ENCODE measurements at regions not wholly inside any gene's neighbourhood (a gene's known extent, or its start where the extent isn't known, plus 50 kb on each side); places are given as distances from the start of the nearest gene placed in this dataset.
"Not testable (repeated sequence)": the region's sequence is repeated elsewhere in the genome, so short reads cannot be mapped to it uniquely, and the experiment has no call there.

DNA sequence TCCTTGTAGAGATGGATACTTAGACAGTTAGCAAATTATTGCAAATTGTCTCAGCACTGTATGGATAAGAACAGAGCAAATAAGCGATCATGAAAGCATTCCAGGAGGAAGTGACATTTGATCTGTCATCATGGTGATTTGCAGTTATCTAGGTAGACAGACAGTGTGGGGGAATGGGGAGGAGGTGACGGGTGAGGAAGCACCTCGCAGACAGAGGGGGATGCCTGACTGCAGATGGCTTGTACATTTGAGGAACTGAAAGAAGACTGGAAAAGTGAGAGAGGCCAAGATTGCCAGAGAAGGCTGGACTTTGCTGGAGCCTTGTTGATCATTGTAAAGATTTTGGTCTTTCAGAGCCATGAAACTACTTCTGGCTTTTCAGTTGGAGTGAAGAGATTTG lies 318.2 kb upstream of the CELF2 start:
- H3K27me3 Mint-ChIP-seq: peaks cover 12% of the 10 kb centered on the region
- no peaks in the 10 kb centered on the region for H3K4me1 Mint-ChIP-seq
- no peak overlapping the region for H3K27ac Mint-ChIP-seq
- no peaks in the 10 kb centered on the region for H3K9me3 Mint-ChIP-seq
- no peaks in the 10 kb centered on the region for H3K36me3 Mint-ChIP-seq (ENCODE audit: low read depth)
- H3K4me3 Mint-ChIP-seq: no peak overlapping the region
- ATAC-seq (replicated peaks): no peak

DNA sequence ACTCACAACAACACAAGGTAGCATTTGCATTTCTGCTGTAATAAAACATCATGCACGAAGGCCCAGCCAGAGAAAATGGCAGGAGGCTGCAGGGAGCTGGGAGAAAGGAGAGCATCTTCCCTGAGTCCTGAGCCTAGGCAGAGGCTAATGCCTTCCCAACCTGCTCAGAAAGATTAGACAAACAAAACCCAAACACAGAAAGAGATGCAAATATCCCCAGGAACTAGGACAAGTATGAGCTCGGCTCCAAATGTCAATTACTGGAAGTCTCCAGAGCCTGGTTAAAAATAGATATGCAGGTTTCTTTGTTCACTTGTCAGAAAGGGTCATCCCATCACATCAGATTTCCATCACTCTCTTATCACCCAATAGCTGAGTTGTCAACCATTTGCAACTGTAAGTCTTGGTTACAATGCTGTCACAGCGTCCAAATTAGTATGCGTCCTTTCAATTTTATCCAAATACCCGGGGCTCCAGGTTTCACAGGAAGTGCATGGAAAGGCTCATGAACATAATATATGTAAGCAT lies 316.5 kb upstream of the CELF2 start:
- peaks cover 12% of the 10 kb centered on the region for H3K27me3 Mint-ChIP-seq
- H3K4me1 Mint-ChIP-seq: no peaks in the 10 kb centered on the region
- H3K4me3 Mint-ChIP-seq: no peak overlapping the region
- H3K9me3 Mint-ChIP-seq: no peaks in the 10 kb centered on the region
- H3K27ac Mint-ChIP-seq: no peak overlapping the region
- H3K36me3 Mint-ChIP-seq (ENCODE audit: low read depth): no peaks in the 10 kb centered on the region
- ATAC-seq (replicated peaks): no peak

DNA sequence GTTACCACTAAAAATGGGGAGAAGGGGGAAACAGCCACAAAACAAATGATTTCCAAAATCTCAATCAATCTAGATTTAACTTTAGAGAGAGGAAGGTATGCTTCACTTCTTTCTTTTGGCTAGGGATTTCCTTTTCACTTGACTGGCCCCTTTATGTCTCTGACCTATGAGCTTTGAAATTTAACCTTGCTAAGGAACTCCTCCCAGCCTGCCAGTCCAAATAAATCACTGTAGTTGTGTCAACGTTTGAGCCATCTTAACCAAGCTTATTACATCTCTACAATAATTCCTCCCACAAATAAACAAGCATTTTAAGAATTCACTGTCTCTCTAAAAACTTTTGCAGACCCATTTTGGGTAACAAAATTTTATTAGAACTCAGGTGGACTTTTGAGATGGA lies 315.5 kb upstream of the CELF2 start:
- Mint-ChIP-seq H3K4me1 (no peaks in the 10 kb centered on the region), H3K27me3 (peaks cover 7% of the 10 kb centered on the region), H3K4me3 (no peak overlapping the region), H3K27ac (no peak overlapping the region), H3K36me3 (ENCODE audit: low read depth) (no peaks in the 10 kb centered on the region), H3K9me3 (no peaks in the 10 kb centered on the region)
- no peak for ATAC-seq (replicated peaks)

DNA sequence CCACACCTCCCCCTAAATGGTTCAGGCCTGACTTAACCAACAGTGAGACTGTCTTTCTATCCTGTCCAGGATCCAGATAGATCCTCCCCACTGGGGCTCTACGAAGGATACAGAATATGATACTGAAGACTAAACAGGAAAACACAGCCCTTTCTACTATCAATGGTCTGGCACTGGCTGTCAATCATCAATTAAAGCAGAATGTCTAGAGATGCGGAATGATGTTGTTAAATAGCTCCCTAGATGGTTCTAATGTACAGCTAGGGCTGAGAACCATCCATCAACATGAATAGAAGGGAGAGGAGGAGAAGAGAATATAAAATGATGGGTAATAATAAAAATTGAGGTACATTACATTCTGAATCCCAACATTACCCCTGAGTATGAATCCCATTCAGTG lies 314.3 kb upstream of the CELF2 start:
- Mint-ChIP-seq H3K27me3 (peaks cover 6% of the 10 kb centered on the region), H3K4me3 (no peak overlapping the region), H3K9me3 (no peaks in the 10 kb centered on the region), H3K36me3 (ENCODE audit: low read depth) (no peaks in the 10 kb centered on the region), H3K27ac (no peak overlapping the region), H3K4me1 (no peaks in the 10 kb centered on the region)
- no peak for ATAC-seq (replicated peaks)

DNA sequence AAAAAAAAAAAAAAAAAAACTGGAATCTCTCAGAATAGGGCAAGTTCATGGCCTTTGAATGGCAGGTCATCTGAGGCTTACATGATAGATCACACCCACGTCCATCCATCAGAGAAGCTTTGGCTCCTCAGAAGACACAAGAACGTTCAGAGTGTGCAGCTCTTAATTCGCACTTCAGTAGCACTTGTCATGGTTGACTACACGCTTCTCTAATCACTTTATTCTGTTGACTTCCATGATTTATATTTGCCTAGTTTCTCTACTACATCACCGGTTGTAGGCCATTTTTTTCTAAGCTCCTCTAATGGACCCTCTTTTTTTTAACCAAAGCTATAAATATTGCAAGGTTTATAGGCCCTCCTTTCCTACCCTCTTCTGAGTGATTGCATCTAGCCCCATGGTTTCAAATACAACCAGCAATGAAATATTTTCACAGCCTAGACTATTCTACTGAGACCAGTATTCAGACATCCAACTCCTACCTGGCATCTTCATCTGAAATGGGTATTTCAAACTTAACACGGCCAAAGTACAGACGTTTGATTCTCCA lies 305.4 kb upstream of the CELF2 start:
- no peaks in the 10 kb centered on the region for H3K4me1 Mint-ChIP-seq
- peaks cover 3% of the 10 kb centered on the region for H3K27me3 Mint-ChIP-seq
- no peaks in the 10 kb centered on the region for H3K9me3 Mint-ChIP-seq
- no peak for ATAC-seq (replicated peaks)
- H3K27ac Mint-ChIP-seq: no peak overlapping the region
- H3K36me3 Mint-ChIP-seq (ENCODE audit: low read depth): no peaks in the 10 kb centered on the region
- no peak overlapping the region for H3K4me3 Mint-ChIP-seq

DNA sequence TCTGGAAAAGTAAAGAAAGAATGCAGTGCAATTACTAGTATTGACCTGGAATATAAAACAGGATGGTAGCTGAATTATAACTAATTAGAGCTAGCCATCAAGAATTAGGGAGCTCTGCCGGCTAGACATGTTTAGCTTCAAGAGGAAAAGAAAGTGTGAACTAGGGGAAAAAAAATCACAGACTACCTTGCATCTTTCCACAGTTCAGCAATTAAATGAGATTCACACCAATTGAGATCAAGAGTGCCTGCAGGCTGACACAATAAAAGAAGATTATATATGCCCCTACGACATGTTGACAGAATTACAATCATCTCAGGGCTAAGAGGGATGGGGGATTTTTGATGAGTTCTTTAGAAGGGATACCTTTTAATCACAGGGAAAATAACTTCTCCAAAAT lies 303.3 kb upstream of the CELF2 start:
- no peaks in the 10 kb centered on the region for H3K36me3 Mint-ChIP-seq (ENCODE audit: low read depth)
- H3K27ac Mint-ChIP-seq: no peak overlapping the region
- no peak overlapping the region for H3K4me3 Mint-ChIP-seq
- no peaks in the 10 kb centered on the region for H3K4me1 Mint-ChIP-seq
- H3K9me3 Mint-ChIP-seq: no peaks in the 10 kb centered on the region
- ATAC-seq (replicated peaks): no peak
- peaks cover 3% of the 10 kb centered on the region for H3K27me3 Mint-ChIP-seq

DNA sequence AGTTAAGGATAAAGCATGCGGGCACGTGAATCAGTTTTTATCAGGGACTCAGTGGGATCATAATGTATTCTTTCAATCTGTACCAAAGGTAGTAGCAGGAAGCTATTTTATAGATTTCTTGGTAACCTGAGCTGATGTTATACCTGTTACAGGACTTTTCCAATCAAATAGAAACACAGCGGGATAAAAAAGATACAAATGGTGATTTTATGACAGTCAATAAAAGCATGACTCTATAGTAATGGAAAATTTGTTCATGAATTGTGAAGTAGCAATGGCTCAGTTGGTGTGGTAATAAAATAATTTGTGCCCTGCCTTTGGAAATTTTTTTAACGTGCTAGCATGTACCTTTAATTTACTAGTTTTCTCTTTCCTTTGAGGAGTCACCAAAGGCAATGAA lies 300.7 kb upstream of the CELF2 start:
- Mint-ChIP-seq H3K9me3 (no peaks in the 10 kb centered on the region), H3K4me3 (no peak overlapping the region), H3K4me1 (no peaks in the 10 kb centered on the region), H3K27ac (no peak overlapping the region), H3K27me3 (peaks cover 3% of the 10 kb centered on the region), H3K36me3 (ENCODE audit: low read depth) (no peaks in the 10 kb centered on the region)
- no peak for ATAC-seq (replicated peaks)

DNA sequence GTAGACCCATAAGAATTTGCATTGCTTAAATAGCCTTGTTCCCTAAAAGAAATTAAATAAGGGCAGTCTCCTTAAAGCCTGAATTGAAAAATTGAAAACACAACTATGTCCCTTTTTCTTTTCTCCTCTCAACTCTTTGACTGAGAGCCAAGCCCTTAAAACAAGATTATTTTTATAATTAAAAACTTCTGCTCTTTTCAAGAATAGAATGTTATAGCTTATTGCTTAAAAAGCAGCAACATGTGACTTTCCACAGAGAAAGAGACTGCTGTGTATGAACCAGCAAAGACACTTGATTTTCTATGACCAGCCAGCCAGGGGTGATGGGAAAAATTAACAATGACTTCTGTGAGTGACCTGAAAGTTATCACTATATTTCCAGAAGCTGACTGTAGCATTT lies 295.2 kb upstream of the CELF2 start:
- Mint-ChIP-seq H3K9me3 (no peaks in the 10 kb centered on the region), H3K27me3 (peaks cover 13% of the 10 kb centered on the region), H3K36me3 (ENCODE audit: low read depth) (no peaks in the 10 kb centered on the region), H3K4me3 (no peak overlapping the region), H3K4me1 (no peaks in the 10 kb centered on the region), H3K27ac (no peak overlapping the region)
- ATAC-seq (replicated peaks): no peak

DNA sequence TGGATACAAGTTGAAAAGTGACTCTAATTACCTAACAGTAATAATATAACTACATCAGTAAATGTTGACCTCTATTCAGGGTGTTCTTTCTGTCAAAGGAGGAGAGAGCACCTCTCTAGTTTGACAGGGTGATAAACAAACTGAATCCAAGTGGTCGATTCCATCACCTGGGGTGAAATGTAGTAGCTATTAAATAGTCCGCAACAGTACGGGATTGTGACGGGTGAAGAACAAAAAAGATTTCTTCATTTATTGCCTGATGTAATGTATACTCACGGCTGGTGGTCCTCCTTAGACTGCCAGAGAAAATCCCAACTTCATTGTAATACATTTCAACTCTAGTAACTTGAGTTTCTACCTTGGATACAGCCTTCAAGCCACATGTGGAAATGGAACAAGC lies 292.5 kb upstream of the CELF2 start:
- H3K27ac Mint-ChIP-seq: no peak overlapping the region
- H3K4me1 Mint-ChIP-seq: no peaks in the 10 kb centered on the region
- H3K36me3 Mint-ChIP-seq (ENCODE audit: low read depth): no peaks in the 10 kb centered on the region
- peaks cover 13% of the 10 kb centered on the region for H3K27me3 Mint-ChIP-seq
- ATAC-seq (replicated peaks): no peak
- H3K9me3 Mint-ChIP-seq: no peaks in the 10 kb centered on the region
- no peak overlapping the region for H3K4me3 Mint-ChIP-seq

DNA sequence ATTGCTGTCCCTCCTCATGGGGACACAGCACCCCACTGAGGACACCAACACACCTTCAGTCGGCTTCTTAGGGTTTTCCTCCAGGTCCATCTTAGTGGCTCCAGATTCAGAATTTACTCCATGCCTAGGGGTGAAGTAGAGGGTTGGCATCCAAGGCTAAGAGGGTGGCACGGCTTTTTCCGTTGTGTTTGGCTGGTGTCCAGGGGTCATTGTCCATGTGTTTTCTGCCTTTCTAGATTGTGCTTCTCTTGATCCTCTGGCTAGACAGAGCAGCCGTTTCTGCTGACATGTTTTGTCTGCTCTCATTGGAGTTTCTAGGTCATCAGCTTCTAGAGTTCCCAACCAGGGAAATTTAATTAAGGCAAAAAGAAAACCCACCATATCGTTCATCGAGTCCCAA lies 291.6 kb upstream of the CELF2 start:
- no peak for ATAC-seq (replicated peaks)

DNA sequence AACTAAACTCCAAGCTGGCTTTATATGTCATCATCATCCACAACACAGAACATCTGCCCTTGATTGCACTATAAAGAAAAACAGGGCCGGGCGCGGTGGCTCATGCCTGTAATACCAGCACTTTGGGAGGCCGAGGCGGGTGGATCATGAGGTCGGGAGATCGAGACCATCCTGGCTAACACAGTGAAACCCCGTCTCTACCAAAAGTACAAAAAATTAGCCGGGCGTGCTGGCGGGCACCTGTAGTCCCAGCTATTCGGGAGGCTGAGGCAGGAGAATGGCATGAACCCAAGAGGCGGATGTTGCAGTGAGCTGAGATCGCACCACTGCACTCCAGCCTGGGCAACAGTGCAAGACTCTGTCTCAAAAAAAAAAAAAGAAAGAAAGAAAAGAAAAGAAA lies 290.3 kb upstream of the CELF2 start:
- H3K9me3 Mint-ChIP-seq; H3K27ac Mint-ChIP-seq; ATAC-seq (replicated peaks); H3K36me3 Mint-ChIP-seq (ENCODE audit: low read depth); H3K4me3 Mint-ChIP-seq; H3K4me1 Mint-ChIP-seq: not testable (repeated sequence)
- peaks cover 18% of the 10 kb centered on the region for H3K27me3 Mint-ChIP-seq

More for the DNA sequence above, 291.6 kb upstream of the CELF2 start:
- H3K27ac Mint-ChIP-seq: no peak overlapping the region
- H3K4me1 Mint-ChIP-seq: no peaks in the 10 kb centered on the region
- H3K36me3 Mint-ChIP-seq (ENCODE audit: low read depth): no peaks in the 10 kb centered on the region
- H3K9me3 Mint-ChIP-seq: no peaks in the 10 kb centered on the region
- peaks cover 13% of the 10 kb centered on the region for H3K27me3 Mint-ChIP-seq
- H3K4me3 Mint-ChIP-seq: no peak overlapping the region

DNA sequence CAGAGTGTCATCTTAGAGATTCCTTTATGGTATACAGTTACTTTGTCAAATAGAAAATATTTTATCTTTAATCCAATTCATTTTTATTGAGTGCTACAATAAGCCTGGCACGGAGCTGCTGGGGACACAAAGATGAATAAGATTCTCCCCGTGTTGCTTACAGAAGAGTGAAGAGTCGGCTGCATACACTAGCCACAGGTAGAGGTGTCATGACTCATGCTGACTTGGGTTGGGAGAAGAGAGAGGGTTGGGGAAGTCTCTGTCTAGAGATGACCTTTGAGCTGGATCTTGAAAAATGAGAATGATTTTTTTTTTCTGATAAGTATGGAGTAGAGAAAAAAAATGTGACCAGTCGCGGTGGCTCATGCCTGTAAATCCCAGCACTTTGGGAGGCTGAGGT lies 289.9 kb upstream of the CELF2 start:
- Mint-ChIP-seq H3K27me3 (peaks cover 18% of the 10 kb centered on the region), H3K4me3 (no peak overlapping the region), H3K36me3 (ENCODE audit: low read depth) (no peaks in the 10 kb centered on the region), H3K4me1 (no peaks in the 10 kb centered on the region), H3K27ac (no peak overlapping the region), H3K9me3 (no peaks in the 10 kb centered on the region)
- ATAC-seq (replicated peaks): no peak

DNA sequence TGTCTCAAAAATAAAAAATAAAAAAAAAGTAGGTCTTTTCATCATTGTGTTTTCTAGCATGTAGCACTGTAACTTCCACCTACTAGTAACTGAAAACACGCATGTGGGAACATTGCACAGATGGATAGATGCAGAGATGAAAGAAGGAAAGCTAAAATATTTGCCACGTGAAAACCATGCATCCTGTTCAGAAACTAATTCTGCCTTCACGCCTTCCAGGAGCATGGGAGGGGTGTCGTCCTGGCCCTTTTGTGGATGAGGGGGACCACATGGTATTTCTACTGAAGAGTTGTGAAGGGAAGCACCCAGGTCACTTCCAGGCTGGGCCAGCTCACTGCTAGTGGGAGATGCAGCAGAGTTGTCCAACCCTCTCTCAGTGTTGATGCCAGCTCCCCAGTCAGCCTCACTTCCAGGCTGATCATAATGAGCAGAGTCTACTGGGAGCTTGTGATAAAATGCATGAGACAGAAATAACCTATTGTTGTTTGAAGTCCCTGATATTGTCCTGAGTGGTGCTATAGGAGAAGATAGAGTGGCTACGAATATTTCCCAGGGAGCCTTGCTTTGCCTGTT lies 287.1 kb upstream of the CELF2 start:
- H3K9me3 Mint-ChIP-seq: no peaks in the 10 kb centered on the region
- no peaks in the 10 kb centered on the region for H3K4me1 Mint-ChIP-seq
- no peak overlapping the region for H3K27ac Mint-ChIP-seq
- no peaks in the 10 kb centered on the region for H3K36me3 Mint-ChIP-seq (ENCODE audit: low read depth)
- no peak overlapping the region for H3K4me3 Mint-ChIP-seq
- ATAC-seq (replicated peaks): no peak
- H3K27me3 Mint-ChIP-seq: peaks cover 19% of the 10 kb centered on the region

DNA sequence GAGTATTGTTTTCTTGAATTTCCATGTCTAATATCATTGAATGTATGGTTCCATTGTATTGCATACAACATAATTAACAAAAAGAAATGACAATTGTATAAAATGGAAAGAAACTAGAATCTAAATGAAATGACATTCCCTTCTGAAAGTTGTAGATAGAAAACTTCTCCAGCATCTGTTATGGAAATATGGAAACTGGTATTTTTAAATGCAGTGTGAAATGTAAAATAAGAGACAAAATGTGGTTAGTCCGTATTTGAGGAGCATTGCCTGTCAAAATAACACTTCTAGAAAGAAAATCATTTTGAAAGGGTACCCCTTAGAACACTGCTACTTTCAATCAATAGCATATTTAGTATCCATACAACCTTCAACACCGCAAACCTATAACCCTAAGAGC lies 286.3 kb upstream of the CELF2 start:
- Mint-ChIP-seq H3K27ac (no peak overlapping the region), H3K27me3 (peaks cover 14% of the 10 kb centered on the region), H3K4me3 (no peak overlapping the region), H3K36me3 (ENCODE audit: low read depth) (no peaks in the 10 kb centered on the region), H3K4me1 (no peaks in the 10 kb centered on the region), H3K9me3 (no peaks in the 10 kb centered on the region)
- ATAC-seq (replicated peaks): no peak

DNA sequence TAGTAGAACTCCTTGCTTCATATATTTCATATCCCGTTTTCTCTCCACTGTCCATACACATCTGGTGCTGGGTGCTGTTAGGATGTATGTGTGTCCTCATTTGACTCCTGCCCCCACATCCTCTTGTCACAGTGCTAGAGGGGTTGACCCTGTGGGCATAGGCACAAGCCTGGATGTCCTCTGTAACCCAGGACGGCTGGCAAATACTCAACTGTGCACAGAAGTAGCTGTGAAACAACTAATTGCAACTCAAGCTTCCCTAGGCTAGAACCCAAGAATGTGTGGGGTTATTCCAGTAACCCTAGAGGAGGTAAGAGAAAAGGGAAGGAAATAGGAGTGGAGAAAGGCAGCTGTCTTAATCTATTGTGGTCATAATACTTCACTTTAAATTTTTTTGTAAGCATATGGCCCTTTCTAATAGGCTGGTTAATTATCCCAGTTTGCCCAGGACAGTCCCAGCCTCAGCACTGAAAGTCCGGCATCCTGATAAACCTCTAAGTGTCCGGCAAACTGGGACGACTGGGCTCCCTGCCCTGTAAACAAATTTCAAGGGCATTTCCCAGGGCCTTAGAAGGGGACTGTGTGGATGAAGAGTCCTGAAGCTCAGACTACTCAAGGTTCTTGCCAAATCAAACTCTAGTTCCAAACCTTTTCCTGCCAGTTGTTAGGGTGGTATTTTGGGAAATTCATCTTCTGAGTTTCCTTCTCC lies 283.2 kb upstream of the CELF2 start:
- Mint-ChIP-seq H3K4me1 (no peaks in the 10 kb centered on the region), H3K4me3 (no peak overlapping the region), H3K27ac (no peak overlapping the region), H3K36me3 (ENCODE audit: low read depth) (no peaks in the 10 kb centered on the region), H3K9me3 (no peaks in the 10 kb centered on the region), H3K27me3 (peaks cover 9% of the 10 kb centered on the region)
- ATAC-seq (replicated peaks): no peak

Data from activated T-helper 17 cell treated with anti-CD3 and anti-CD28 coated beads, Interleukin-2, amount 50 U/mL, for 72 hours (primary cell).